ENCODE measurements at regions not wholly inside any gene's neighbourhood (a gene's known extent, or its start where the extent isn't known, plus 50 kb on each side); places are given as distances from the start of the nearest gene placed in this dataset.
A peak's percentile ranks its signal among the peaks of the same experiment; 100 is the strongest.
"Not testable (repeated sequence)": the region's sequence is repeated elsewhere in the genome, so short reads cannot be mapped to it uniquely, and the experiment has no call there.

- H4K91ac ChIP-seq (ENCODE audit: low read depth, low read length); H3K9me3 ChIP-seq (ENCODE audit: insufficient read depth, low read depth, low read length); H2BK5ac ChIP-seq (ENCODE audit: low read depth, low read length, poor library complexity); H3K79me1 ChIP-seq (ENCODE audit: low read length); H4K12ac ChIP-seq (ENCODE audit: low read depth, low read length); H2AK5ac ChIP-seq (ENCODE audit: low read length); H3K4me1 ChIP-seq (ENCODE audit: control insufficient read depth in 1 of 2, insufficient read depth in 2 of 2, low read length in 2 of 2); H3K4me3 ChIP-seq (ENCODE audit: low read depth, low read length); H3K9ac ChIP-seq (ENCODE audit: low read length); H2BK12ac ChIP-seq (ENCODE audit: low read length); H3K27me3 ChIP-seq (ENCODE audit: insufficient read depth, low read length); H4K8ac ChIP-seq (ENCODE audit: low read depth, low read length); H3K79me2 ChIP-seq (ENCODE audit: control insufficient read depth, insufficient read depth, low read length, poor library complexity); H3K14ac ChIP-seq (ENCODE audit: low read length); DNase-seq; H3K18ac ChIP-seq (ENCODE audit: low read length); H3K4me2 ChIP-seq (ENCODE audit: low read length); H3K23ac ChIP-seq (ENCODE audit: low read length); H3K4ac ChIP-seq (ENCODE audit: low read depth, low read length); H3K27ac ChIP-seq (ENCODE audit: low read depth, low read length); H2AFZ ChIP-seq (ENCODE audit: insufficient read depth, low read length, poor library complexity); H2BK120ac ChIP-seq (ENCODE audit: insufficient read depth, low read length, poor library complexity); H3K36me3 ChIP-seq (ENCODE audit: control insufficient read depth in 1 of 2, insufficient read depth in 2 of 2, low read length in 2 of 2): not testable (repeated sequence)
- WGBS (ENCODE audit: extremely low coverage, insufficient coverage, insufficient read length) = no CpG with 5 or more reads among the region's 3 CpGs
Measured at GRCh38 chr11:92465410-92465809, 240.8 kb downstream of the FAT3 start.

GRCh38 chr11:92473736-92474135 lies 249.1 kb downstream of the FAT3 start:
- peak; percentile 28 to 66 for DNase-seq
- Histone ChIP-seq H2AK5ac (ENCODE audit: low read length) (no peak overlapping the region), H2AFZ (ENCODE audit: insufficient read depth, low read length, poor library complexity) (no peak overlapping the region), H3K79me2 (ENCODE audit: control insufficient read depth, insufficient read depth, low read length, poor library complexity) (no peaks in the 10 kb centered on the region), H3K4me1 (ENCODE audit: control insufficient read depth in 1 of 2, insufficient read depth in 2 of 2, low read length in 2 of 2) (peaks cover 2 to 7% of the 10 kb centered on the region in 2 experiments), H3K18ac (ENCODE audit: low read length) (no peak overlapping the region), H3K23ac (ENCODE audit: low read length) (no peak overlapping the region), H3K27me3 (ENCODE audit: insufficient read depth, low read length) (no peaks in the 10 kb centered on the region), H3K4me3 (ENCODE audit: low read depth, low read length) (no peak overlapping the region), H3K4me2 (ENCODE audit: low read length) (no peak overlapping the region), H3K14ac (ENCODE audit: low read length) (no peak overlapping the region), H3K4ac (ENCODE audit: low read depth, low read length) (no peak overlapping the region), H4K8ac (ENCODE audit: low read depth, low read length) (no peak overlapping the region), H3K27ac (ENCODE audit: low read depth, low read length) (no peak overlapping the region), H2BK5ac (ENCODE audit: low read depth, low read length, poor library complexity) (no peak overlapping the region), H2BK12ac (ENCODE audit: low read length) (no peak overlapping the region), H3K9ac (ENCODE audit: low read length) (no peak overlapping the region), H4K91ac (ENCODE audit: low read depth, low read length) (no peak overlapping the region), H3K9me3 (ENCODE audit: insufficient read depth, low read depth, low read length) (no peaks in the 10 kb centered on the region), H4K12ac (ENCODE audit: low read depth, low read length) (no peak overlapping the region), H3K36me3 (ENCODE audit: control insufficient read depth in 1 of 2, insufficient read depth in 2 of 2, low read length in 2 of 2) (no peaks in the 10 kb centered on the region), H3K79me1 (ENCODE audit: low read length) (no peaks in the 10 kb centered on the region), H2BK120ac (ENCODE audit: insufficient read depth, low read length, poor library complexity) (no peak overlapping the region)
- no CpG with 5 or more reads among the region's 3 CpGs for WGBS (ENCODE audit: extremely low coverage, insufficient coverage, insufficient read length)

- H3K9me3 ChIP-seq (ENCODE audit: insufficient read depth, low read depth, low read length) = no peaks in the 10 kb centered on the region
- H4K8ac ChIP-seq (ENCODE audit: low read depth, low read length) = no peak overlapping the region
- H3K4me2 ChIP-seq (ENCODE audit: low read length) = no peak overlapping the region
- no peak overlapping the region for H3K18ac ChIP-seq (ENCODE audit: low read length)
- H2BK120ac ChIP-seq (ENCODE audit: insufficient read depth, low read length, poor library complexity) = no peak overlapping the region
- DNase-seq = no peak
- H2AFZ ChIP-seq (ENCODE audit: insufficient read depth, low read length, poor library complexity) = no peak overlapping the region
- no peak overlapping the region for H3K9ac ChIP-seq (ENCODE audit: low read length)
- no peak overlapping the region for H2BK12ac ChIP-seq (ENCODE audit: low read length)
- no peak overlapping the region for H4K91ac ChIP-seq (ENCODE audit: low read depth, low read length)
- no peaks in the 10 kb centered on the region for H3K79me2 ChIP-seq (ENCODE audit: control insufficient read depth, insufficient read depth, low read length, poor library complexity)
- H3K79me1 ChIP-seq (ENCODE audit: low read length) = no peaks in the 10 kb centered on the region
- H3K4me3 ChIP-seq (ENCODE audit: low read depth, low read length) = no peak overlapping the region
- peaks cover 2 to 7% of the 10 kb centered on the region in 2 experiments for H3K4me1 ChIP-seq (ENCODE audit: control insufficient read depth in 1 of 2, insufficient read depth in 2 of 2, low read length in 2 of 2)
- no peak overlapping the region for H3K23ac ChIP-seq (ENCODE audit: low read length)
- no peak overlapping the region for H3K27ac ChIP-seq (ENCODE audit: low read depth, low read length)
- no peak overlapping the region for H3K4ac ChIP-seq (ENCODE audit: low read depth, low read length)
- H3K27me3 ChIP-seq (ENCODE audit: insufficient read depth, low read length) = no peaks in the 10 kb centered on the region
- no peak overlapping the region for H4K12ac ChIP-seq (ENCODE audit: low read depth, low read length)
- H3K36me3 ChIP-seq (ENCODE audit: control insufficient read depth in 1 of 2, insufficient read depth in 2 of 2, low read length in 2 of 2) = no peaks in the 10 kb centered on the region
- no peak overlapping the region for H2AK5ac ChIP-seq (ENCODE audit: low read length)
- H2BK5ac ChIP-seq (ENCODE audit: low read depth, low read length, poor library complexity) = no peak overlapping the region
- no peak overlapping the region for H3K14ac ChIP-seq (ENCODE audit: low read length)
Measured at GRCh38 chr11:92475316-92475715, 250.7 kb downstream of the FAT3 start.

GRCh38 chr11:92475819-92476218 lies 251.2 kb downstream of the FAT3 start:
- whole genome bisulfite sequencing (ENCODE audit: extremely low coverage, insufficient coverage, insufficient read length) = no CpG with 5 or more reads among the region's 3 CpGs
- no peak for DNase-seq
- Histone ChIP-seq H3K4me1 (ENCODE audit: control insufficient read depth in 1 of 2, insufficient read depth in 2 of 2, low read length in 2 of 2) (peaks cover 2 to 7% of the 10 kb centered on the region in 2 experiments), H4K8ac (ENCODE audit: low read depth, low read length) (no peak overlapping the region), H2AFZ (ENCODE audit: insufficient read depth, low read length, poor library complexity) (no peak overlapping the region), H3K27me3 (ENCODE audit: insufficient read depth, low read length) (no peaks in the 10 kb centered on the region), H3K23ac (ENCODE audit: low read length) (no peak overlapping the region), H3K79me1 (ENCODE audit: low read length) (no peaks in the 10 kb centered on the region), H3K18ac (ENCODE audit: low read length) (no peak overlapping the region), H3K9ac (ENCODE audit: low read length) (no peak overlapping the region), H3K27ac (ENCODE audit: low read depth, low read length) (no peak overlapping the region), H3K36me3 (ENCODE audit: control insufficient read depth in 1 of 2, insufficient read depth in 2 of 2, low read length in 2 of 2) (no peaks in the 10 kb centered on the region), H3K4me2 (ENCODE audit: low read length) (no peak overlapping the region), H3K9me3 (ENCODE audit: insufficient read depth, low read depth, low read length) (no peaks in the 10 kb centered on the region), H3K14ac (ENCODE audit: low read length) (no peak overlapping the region), H2AK5ac (ENCODE audit: low read length) (no peak overlapping the region), H2BK12ac (ENCODE audit: low read length) (no peak overlapping the region), H3K4me3 (ENCODE audit: low read depth, low read length) (no peak overlapping the region), H4K91ac (ENCODE audit: low read depth, low read length) (no peak overlapping the region), H2BK120ac (ENCODE audit: insufficient read depth, low read length, poor library complexity) (no peak overlapping the region), H3K4ac (ENCODE audit: low read depth, low read length) (no peak overlapping the region), H2BK5ac (ENCODE audit: low read depth, low read length, poor library complexity) (no peak overlapping the region), H4K12ac (ENCODE audit: low read depth, low read length) (no peak overlapping the region), H3K79me2 (ENCODE audit: control insufficient read depth, insufficient read depth, low read length, poor library complexity) (no peaks in the 10 kb centered on the region)

All from trophoblast cell (in vitro differentiated cells and primary cell).